GM21390 (cell line): ENCODE measurements at regions not wholly inside any gene's neighbourhood (a gene's known extent, or its start where the extent isn't known, plus 50 kb on each side); places are given as distances from the start of the nearest gene placed in this dataset.

Experiments used
- ATAC-seq: cut with Tn5 transposase; IDR thresholded peaks from one replicate; pipeline ENCODE4 v1.9.1; 2021; ENCODE audit not compliant: unreplicated experiment

DNA sequence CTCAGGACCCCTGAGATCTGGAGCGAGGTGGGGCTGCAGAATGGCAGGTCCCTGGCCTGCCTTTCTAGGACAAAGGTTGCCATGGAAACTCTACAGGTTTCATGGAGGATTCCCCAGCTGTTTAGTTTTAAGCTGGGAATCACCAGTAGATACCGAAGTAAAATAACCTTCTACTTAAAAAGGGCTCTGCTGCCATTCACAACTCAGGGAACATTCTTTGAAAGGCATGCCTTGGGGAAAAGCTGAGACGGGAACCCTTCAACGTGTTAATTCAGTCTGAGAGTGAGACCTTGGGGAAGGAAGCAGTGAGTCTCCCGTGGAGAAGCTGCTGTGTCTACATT is 493.3 kb downstream of the BRD1 start:
- no peak for ATAC-seq

DNA sequence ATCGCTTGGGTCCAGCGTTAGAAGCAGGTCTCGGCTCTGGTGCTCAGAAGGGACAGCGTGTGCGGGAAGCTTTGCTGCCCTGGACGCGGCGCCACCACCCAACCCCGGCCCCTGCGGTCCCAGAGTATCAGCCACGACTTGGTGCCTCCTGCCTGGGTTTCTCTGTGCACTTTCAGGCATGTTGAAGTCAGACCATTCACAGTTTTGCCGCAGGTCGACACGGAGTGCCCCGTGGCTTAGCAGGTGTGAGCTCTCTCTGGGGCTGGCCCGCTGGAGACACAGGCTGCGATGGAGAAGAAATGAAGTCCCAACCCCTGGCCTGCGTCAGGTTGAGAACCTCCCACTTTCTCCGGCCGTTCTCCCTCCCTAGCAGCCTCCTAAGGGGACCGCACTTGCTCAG is 494.5 kb downstream of the BRD1 start:
- ATAC-seq: no peak

DNA sequence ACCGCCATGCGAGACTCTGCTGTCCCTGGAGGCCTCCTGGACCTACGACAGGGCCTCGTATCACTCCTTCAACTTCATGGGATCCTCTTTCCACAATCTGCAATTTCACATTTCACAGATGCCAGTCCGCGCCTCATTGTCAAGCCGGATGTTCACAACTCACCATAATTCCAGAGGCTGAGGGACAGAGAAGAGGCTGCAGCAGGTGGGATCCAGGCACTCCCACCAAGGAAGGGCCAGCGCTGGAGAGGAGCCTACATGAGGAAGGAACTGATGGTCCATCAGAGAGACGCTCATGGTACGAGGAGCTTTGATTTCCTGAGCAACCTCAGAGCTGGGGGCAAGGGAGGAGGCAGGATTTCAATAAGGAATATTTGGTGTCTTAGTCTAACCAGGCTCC is 495.0 kb downstream of the BRD1 start:
- no peak for ATAC-seq

DNA sequence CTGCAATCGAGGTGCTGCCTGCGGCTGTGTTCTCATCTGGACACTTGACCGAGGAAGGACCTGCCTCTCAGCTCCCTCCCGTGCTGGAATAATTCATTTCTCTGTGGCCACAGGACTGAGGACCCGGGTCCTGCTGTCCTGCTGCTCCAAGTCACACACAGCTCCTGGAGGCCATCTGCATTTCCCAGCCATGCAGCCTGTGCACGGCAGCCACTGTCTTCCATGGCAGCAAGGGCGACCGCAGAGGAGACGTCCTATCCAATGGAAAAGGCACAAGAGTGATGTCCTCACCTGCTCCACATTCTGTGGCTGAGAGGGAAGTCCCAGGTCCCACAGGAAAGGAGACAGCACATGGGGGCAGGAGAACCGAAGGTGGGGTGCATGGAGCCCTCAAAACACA is 495.8 kb downstream of the BRD1 start:
- no peak for ATAC-seq

DNA sequence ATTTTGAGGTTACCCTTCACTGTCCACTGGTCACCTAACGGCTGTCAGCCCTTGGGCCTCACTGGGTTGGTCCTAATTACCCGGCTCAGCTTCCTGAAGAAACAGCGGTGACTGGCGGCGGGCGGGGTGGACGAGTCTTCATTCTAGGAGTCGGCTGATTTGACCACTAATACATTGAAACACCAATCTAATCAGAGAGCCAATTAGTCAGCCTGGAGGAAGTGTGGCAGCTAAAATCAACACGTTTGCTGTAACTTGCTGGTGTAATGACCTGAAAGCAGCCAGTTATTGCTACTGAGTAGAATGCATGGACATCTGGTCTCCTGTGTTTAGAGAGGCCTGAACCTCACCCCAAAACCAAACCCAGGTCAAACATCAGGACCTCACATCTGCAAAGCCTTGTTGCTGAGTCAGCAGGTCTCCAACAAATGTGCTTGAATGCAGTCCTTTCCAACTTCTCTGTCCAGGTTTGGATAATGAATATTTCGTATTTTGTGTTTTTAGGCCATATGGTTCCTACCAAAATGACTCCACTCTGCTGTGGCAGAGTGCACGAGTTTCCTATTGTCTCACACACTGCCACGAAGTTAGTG is 496.4 kb downstream of the BRD1 start:
- no peak for ATAC-seq

DNA sequence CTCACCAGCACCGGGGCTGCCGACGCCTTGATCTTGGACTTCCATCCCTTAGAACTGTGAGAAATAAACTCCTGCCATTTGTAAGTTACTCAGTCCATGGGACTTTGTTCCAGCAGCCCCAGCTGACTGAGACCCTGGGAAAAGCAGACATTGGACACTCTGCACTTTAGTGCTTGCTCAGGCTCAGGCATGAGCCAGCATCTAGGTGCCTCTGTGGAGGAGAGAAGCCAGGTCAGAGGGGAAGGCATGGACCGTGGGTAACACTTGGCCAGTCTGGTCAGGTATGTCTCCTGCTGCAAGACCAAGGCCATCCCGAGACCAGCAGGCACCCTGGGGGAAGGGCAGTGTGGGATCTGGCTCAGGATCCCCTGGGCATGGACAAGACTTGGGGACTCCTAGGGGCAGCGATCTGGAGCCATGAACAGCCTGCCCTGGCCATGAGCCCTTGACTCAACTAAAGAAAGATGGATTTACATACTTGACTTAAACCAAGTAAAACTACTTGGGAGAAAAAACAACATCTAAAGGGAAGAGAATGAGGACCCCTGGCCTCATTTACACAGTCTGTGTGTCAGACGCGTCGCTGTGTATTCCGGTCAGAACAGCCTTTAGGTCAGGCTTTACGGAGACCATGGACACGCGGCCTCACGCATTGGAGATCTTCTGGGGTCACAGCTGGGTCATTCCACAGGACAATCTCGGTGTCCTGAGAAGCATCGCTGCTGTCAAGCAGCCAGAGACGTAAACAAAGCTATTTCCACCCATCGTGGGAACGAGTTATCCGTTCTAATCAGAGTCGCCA is 497.1 kb downstream of the BRD1 start:
- ATAC-seq: no peak

DNA sequence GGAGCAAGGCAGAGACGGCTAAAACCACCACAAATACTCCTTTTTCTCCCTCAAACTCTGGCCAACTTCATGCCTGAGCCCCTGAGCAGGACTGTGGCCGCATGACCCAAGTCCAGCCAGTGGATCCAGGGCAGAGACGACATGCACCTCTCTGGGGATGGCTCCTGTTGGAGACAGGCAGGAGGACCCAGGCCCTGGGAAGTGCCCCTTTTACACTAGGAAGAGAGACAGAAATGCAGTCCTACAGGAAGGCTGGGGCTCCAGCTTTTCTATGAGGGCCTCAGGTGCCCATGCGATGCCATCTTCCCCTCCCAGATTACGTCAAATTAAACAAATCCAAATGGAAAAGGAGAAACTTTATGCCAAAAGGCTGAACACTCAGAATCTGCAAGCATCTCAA is 498.0 kb downstream of the BRD1 start:
- ATAC-seq: no peak

DNA sequence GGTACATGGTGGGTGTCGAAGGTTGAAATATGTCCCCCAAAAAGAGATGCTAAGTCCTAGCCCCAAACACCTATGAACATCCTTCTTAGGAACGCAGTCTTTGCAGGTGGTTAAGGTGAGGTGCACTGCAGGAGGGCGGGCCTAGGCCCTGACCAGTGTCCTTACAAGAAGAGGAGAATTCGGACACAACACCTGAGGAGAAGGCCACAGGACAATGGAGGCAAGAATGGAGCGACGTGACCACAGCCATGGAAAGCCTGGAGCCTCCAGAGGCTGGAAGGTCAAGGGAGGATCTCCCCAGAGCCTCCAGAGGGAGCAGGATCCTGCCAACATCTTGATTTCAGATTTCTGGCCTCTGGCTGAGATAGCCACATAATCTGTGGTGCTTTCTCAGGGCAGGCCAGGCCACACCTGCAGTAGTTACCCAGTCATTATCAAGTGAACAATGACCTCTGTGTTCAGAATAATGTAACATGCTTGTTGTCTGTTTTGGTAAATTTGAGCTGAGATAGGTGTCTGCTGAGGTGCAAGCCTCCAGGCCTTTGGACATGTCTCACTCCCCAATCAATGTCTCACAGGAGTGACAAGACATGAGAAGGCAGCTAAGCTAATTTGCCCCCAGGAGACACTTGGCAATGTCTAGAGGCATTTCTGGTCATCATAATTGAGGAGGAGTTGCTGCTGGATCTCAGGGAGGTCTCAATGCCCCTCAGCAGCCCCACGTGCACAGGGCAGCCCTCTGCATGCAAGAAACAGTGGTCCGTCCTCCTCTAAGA is 498.9 kb downstream of the BRD1 start:
- ATAC-seq: no peak

DNA sequence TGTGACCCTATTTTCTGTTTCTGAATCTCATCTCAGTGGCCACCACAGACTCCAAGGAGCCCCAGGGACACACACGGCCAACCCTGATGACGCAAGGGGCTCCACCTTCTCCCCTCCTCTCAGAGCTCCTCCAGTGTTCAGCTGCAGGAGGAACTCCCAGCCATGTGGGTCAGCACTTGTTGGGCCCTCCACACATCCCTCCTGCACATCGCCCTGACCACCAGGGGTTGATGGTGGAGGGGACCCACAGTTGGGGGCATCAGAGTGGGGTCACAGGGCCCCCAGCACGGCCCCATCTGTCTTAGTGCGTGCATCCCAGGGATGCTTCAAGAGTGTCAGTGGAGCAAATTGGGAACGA is 499.6 kb downstream of the BRD1 start:
- ATAC-seq: no peak

DNA sequence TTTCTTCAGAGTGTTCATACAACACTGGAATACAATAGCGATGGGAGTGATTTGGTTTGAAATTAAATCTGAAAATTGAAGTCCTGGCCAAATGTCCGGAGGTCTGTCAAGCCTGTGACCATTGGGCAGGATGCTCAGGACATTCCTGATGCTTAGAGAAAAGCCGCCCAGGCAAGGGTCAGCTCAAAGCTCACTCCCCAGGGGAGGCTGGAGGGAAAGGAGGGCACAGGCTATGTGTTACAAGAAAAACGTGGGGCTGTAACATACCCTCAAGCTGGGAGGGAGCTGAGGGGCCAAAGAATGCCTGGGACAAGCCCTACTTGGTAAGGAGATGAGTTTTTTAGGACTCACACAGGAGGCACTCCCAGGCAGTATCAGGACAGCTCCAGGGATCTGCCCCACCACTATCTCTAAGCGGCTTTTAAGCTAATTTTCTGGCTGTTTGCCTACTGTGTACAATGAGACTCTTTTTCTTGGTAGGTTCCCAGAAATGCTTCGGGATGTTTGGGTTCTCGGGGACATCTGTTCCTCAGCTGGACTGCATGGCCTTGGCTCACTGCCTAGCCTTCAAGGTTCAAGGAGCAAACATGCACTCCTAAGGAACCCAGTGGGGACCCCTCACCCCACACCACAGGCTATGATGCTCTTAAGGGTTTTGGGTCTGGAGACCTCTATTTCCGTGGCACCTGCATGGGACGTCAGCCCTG is 500.1 kb downstream of the BRD1 start:
- ATAC-seq: no peak

DNA sequence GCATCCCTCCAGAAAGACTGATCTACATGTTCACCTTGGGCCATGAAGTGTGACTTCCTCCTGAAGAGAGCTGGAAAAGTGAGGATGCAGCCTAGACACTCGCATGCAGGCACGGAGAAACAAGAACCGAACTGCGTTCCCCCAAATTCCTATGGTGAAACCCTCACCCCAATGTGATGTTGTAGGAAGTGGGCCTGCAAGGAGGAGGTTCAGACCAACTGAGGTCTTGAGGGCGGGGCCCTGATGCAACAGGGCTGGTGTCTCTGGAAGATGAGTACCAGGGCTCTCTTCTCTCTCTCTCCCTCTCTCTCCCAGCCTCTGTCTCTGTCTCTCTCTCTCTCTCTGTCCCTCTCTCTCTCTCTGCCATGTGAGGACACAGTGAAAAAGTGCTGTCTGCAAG is 501.1 kb downstream of the BRD1 start:
- no peak for ATAC-seq

DNA sequence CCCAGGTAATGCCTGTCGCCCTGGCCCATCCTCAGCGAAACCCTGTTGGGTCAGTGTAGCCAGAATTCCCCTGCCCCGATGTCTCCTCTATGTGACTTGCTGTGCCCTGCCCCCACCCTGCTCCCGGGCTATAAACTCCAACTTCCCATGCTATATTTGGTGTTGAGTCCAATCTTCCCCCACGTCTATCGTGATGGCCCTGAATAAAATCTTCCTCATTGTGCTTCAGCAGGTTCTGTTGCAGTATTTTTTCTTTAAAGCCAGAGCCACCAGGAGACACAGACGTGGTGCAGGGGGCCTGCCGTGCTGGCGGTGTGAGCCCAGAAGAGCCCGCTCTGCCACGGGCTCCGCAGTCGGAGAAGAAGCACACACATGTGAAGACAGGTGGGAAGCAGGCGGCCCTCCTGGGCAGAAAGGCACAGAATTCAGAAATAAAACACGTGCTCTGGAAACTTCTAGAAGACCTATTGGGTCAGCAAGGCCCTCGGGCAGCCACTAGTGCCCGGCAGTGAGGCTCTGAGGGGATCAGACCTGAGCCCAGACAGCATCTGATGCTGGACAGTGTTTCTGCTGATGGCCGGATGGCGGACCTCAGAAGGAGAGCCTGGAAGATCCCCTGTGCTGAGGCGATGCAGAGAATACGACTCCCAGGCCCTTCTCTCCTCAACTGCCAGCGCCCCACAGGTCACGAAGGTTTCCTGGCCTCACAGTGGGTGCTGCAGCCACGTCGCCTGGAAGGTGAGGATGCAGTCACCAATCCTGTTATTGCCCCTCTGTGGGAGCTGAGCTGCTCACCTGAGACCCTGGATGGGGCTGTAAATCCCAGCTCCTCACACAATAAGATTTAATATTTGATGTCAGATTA is 501.9 kb downstream of the BRD1 start:
- no peak for ATAC-seq

DNA sequence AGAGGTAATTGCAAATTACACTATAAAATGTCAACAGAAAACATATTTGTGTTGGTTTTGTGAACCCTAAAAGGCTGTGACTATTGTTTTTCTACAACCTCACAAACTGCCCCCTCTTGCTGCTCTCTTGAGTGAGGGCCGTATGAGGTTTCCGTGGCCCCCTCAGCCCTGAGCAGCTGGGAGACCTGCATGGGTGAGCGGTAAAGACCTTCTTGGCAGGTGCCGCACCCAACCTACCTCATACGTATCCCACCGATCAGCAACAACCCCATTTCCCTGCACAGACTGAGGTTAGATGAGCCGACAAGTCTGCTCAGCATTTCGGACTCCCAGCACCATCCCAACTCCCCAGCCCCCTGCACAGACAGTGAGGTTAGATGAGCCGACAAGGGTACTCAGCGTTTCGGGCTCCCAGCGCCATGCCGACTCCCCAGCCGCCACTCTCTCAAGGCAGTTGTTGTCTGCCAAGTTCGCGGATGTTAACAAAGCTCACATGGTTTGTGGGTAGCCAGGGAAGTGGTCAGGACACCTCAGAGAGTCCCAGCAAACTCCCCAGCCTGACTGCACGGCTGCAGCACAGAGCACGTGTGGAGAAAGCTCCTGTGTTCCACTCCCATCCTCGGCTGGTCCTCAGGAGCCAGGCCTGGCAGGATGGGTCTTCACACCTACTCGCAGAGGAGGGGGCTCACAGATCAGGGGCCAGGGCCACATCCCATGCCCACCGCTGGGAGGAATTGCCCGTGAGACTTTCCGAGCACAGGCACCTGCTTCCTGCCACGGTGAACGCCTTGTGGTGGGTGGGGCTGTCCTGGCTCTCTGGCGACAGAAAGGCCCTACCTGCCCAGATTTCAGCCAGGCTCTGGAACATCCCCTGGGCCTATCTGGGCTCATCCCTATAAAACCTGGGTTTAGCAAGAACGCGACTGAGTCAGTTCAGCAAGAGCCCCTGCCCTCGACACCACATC is 502.9 kb downstream of the BRD1 start:
- ATAC-seq: no peak

DNA sequence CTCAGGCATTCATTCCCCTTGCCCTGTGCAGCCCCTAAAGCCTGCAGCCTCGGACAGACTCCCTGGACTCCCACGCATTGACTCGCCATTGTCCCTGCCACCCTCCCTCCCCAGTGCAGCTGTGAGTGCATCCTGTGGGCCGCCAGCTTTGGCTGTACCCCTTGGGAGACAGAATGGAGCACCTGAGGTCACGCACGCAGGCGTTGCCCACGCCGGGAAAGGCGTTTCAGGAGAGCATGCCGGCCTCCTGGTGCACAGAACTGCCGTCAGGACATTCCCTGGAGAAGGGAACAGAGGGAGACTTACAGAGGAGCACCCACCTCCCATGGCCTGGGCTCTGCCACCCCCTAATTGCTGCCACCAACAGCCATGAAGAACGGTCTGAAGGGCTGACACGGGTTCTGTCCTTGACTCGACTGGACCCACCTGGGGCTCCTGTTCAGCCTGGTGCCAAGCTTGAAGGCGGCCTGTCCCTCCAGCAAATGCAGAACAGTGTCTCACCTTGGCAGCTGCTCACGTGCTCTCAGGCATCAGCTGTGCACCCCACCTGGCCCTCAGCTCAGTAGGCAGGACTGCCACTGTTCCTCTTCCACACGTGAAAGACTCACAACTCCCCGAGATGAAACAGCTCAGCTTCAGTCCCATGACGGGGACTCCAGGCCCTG is 503.8 kb downstream of the BRD1 start:
- no peak for ATAC-seq

DNA sequence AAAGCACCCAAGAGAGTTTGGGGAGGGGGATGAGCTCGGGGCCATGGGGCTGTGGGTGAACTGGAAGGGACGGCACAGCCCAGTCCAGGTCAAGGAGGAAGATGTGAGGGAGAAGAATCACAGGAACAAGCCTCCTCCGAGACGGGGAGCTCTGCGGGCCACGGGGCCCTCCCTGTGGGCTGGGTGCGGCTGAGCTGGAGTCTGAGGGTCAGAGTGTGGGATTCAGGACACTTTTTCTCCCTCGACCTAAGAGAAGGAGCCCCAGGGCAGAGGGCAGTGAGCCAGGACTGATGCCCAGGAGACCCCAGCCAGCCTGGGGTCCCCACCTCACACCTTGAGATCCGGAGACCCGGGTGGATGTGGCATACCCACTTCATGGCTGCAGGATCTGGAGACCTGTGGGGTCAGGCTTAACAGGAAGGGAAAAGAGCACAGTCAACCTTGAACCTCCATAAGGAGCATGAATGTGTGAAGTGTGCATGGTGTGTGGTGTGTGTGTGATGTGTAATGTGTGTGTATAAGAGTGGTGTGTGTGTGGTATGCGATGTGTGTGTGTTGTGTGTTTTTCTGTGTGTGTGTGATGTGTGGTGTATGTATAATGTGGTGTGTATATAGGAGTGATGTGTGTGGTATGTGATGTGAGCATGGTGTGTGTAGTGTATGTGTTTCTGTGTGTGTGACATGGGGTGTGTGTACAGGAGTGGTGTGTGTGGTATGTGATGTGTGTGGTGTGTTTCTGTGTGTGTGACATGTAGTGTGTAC is 504.6 kb downstream of the BRD1 start:
- no peak for ATAC-seq

DNA sequence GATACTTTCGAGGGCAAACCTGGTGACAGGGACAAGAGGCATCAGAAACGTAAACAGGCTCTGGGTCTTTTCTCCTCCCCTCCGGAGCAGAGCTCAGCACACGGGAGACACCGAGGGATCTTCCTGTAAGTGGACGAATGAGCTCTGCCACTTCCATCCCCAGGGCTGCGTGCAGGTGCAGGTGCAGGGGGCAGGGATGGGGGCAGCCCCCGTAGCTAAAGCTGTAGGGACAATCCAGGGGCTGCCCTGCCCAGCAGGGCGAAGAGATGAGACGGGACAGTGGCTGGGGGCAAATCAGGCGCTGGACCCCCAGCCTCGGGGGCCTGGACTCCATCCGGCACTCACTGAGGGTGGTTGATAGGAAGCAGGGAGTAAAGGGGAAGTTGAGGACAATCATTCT is 505.4 kb downstream of the BRD1 start:
- ATAC-seq: no peak

DNA sequence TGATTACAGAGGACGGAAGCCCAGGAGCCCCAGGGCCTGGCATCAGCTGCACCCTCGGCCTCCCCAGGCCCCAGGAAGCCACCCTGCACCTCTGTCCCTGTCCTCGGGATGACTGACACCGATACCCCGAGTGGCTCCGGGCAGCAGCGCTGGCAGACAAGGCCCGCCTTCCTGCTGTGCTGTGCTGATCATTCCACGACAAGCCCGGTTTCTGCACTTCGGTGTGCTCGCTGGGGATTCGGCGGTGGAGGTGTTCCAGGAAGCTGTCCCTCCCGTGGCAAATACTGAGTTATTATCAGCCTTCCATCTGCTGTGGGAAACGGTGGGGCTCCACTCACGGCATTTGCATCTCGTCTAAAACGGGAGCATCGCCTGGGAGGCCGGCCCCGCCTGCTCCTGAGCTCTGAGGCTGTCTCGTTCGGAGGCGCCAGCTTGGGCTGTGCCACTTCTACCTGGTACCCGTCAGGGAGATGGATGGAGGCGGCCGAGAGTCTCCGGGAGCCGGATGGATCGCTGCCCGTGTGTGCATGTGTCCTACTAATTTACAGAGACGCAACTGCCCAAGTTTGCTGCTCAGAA is 506.1 kb downstream of the BRD1 start:
- ATAC-seq: no peak
